Left forelimb (tissue), 1 donor: ENCODE measurements at regions not wholly inside any gene's neighbourhood (a gene's known extent, or its start where the extent isn't known, plus 50 kb on each side); places are given as distances from the start of the nearest gene placed in this dataset.

Experiments used
- DNase-seq: peaks from one replicate; pipeline ENCODE4 v3.0.0-alpha.2; 2018; ENCODE audit warnings: low spot score

GRCh38 chr2:34402376-34402775 is 803.3 kb upstream of the FAM98A start:
- no peak for DNase-seq

- DNase-seq, result no peak
Observed at GRCh38 chr2:34401186-34401585, 802.1 kb upstream of the FAM98A start.

- no peak for DNase-seq
Observed at GRCh38 chr2:34388446-34388845, 789.3 kb upstream of the FAM98A start.

GRCh38 chr2:34387536-34387935 is 788.4 kb upstream of the FAM98A start:
- DNase-seq, result no peak

GRCh38 chr2:34379586-34379985 is 780.5 kb upstream of the FAM98A start:
- DNase-seq, result no peak

- DNase-seq, result no peak
Observed at GRCh38 chr2:34373586-34374233, 774.6 kb upstream of the FAM98A start.

GRCh38 chr2:34372967-34373366 is 773.9 kb upstream of the FAM98A start:
- DNase-seq, result no peak

GRCh38 chr2:34371711-34372110 is 772.6 kb upstream of the FAM98A start:
- DNase-seq, result no peak

GRCh38 chr2:34368304-34368703 is 769.2 kb upstream of the FAM98A start:
- no peak for DNase-seq

- DNase-seq, result no peak
Observed at GRCh38 chr2:34365932-34366331, 766.8 kb upstream of the FAM98A start.

GRCh38 chr2:34365512-34365911 is 766.4 kb upstream of the FAM98A start:
- no peak for DNase-seq

GRCh38 chr2:34353509-34354113 is 754.5 kb upstream of the FAM98A start:
- no peak for DNase-seq

- DNase-seq, result no peak
Observed at GRCh38 chr2:34349527-34349926, 750.4 kb upstream of the FAM98A start.

GRCh38 chr2:34345030-34345429 is 745.9 kb upstream of the FAM98A start:
- DNase-seq, result no peak

- no peak for DNase-seq
Observed at GRCh38 chr2:34340307-34340706, 741.2 kb upstream of the FAM98A start.

- DNase-seq, result no peak
Observed at GRCh38 chr2:34337735-34338134, 738.6 kb upstream of the FAM98A start.

- DNase-seq, result no peak
Observed at GRCh38 chr2:34332813-34333212, 733.7 kb upstream of the FAM98A start.

- DNase-seq, result no peak
Observed at GRCh38 chr2:34320056-34320455, 721.0 kb upstream of the FAM98A start.

GRCh38 chr2:34317797-34318196 is 718.7 kb upstream of the FAM98A start:
- DNase-seq, result no peak

- no peak for DNase-seq
Observed at GRCh38 chr2:34316788-34317187, 717.7 kb upstream of the FAM98A start.

- no peak for DNase-seq
Observed at GRCh38 chr2:34311816-34312215, 712.7 kb upstream of the FAM98A start.

- no peak for DNase-seq
Observed at GRCh38 chr2:34308140-34308539, 709.0 kb upstream of the FAM98A start.

- DNase-seq, result no peak
Observed at GRCh38 chr2:34307636-34308035, 708.5 kb upstream of the FAM98A start.

- DNase-seq, result no peak
Observed at GRCh38 chr2:34306745-34307144, 707.6 kb upstream of the FAM98A start.
